IMR-90 (cell line): ENCODE measurements at regions not wholly inside any gene's neighbourhood (a gene's known extent, or its start where the extent isn't known, plus 50 kb on each side); places are given as distances from the start of the nearest gene placed in this dataset.

ENCODE experiments used
- ATAC-seq: fragments of 200-7000 bp; cut with Tn5 transposase; 2 replicates; pipeline ENCODE4 v1.9.1; 2020; ENCODE audit warnings: low read depth, mild to moderate bottlenecking, moderate library complexity
- BruUV-seq: library from RNA; stranded (reverse); fragments of 400-500 nt; replicated peaks from 2 replicates; lab custom pipeline; 2021; lab: Mats Ljungman, UMichigan
- CTCF ChIA-PET: fragments of 300-600 bp; formaldehyde crosslinking; extraction: SDS; loops from one replicate; lab custom pipeline; 2021; ENCODE audit warnings: antibody characterized with exemption; lab: Yijun Ruan, JAX
- POLR2A ChIA-PET: fragments of 300-600 bp; sonication (Branson Sonifier 250); formaldehyde crosslinking; loops from one replicate; lab custom pipeline; 2022; ENCODE audit warnings: antibody characterized with exemption; ENCODE audit not compliant: unreplicated experiment; lab: Charles Lee
- DNase-seq: peaks from one replicate; pipeline ENCODE4 v3.0.0; 2013
- H2AFZ ChIP-seq: replicated peaks from 2 replicates; pipeline ENCODE3; 2013; ENCODE audit warnings: low read length, mild to moderate bottlenecking; ENCODE audit not compliant: poor library complexity
- H2AK5ac ChIP-seq: 2 replicates; pipeline ENCODE4 v1.6.1; 2013; ENCODE audit warnings: low read depth, low read length, inconsistent platforms
- H2AK9ac ChIP-seq: replicated peaks from 2 replicates; pipeline ENCODE3; 2013; ENCODE audit warnings: mild to moderate bottlenecking, low read depth, low read length, moderate library complexity; ENCODE audit not compliant: poor library complexity
- H2BK120ac ChIP-seq: 2 replicates; pipeline ENCODE4 v1.6.1; 2013; ENCODE audit warnings: low read depth, low read length, inconsistent platforms
- H2BK15ac ChIP-seq: 3 replicates; pipeline ENCODE4 v1.6.1; 2013; ENCODE audit warnings: low read depth, low read length, inconsistent platforms
- H2BK20ac ChIP-seq: 2 replicates; pipeline ENCODE4 v1.6.1; 2013; ENCODE audit warnings: low read depth, mild to moderate bottlenecking, inconsistent platforms, low read length, moderate library complexity
- H2BK5ac ChIP-seq: 2 replicates; pipeline ENCODE4 v1.6.1; 2013; ENCODE audit warnings: mild to moderate bottlenecking, low read depth, low read length, inconsistent platforms; ENCODE audit not compliant: poor library complexity, severe bottlenecking
- H3K14ac ChIP-seq: replicated peaks from 2 replicates; pipeline ENCODE4 v1.6.1; 2013; ENCODE audit warnings: low read depth, low read length, inconsistent platforms
- H3K18ac ChIP-seq: 2 replicates; pipeline ENCODE4 v1.6.1; 2013; ENCODE audit warnings: low read depth, low read length, control low read depth
- H3K23ac ChIP-seq: 2 replicates; pipeline ENCODE4 v1.6.1; 2013; ENCODE audit warnings: low read depth, low read length, inconsistent platforms
- H3K27ac ChIP-seq: 2 replicates; pipeline ENCODE4 v1.5.1; 2013; ENCODE audit warnings: mild to moderate bottlenecking, control low read depth, low read length; ENCODE audit not compliant: insufficient read depth
- H3K27me3 ChIP-seq: 2 replicates; pipeline ENCODE4 v1.6.1; 2013; ENCODE audit warnings: low read length; ENCODE audit not compliant: control insufficient read depth, insufficient read depth
- H3K36me3 ChIP-seq: 2 replicates; pipeline ENCODE4 v1.6.1; 2013; ENCODE audit warnings: low read length, mixed read lengths; ENCODE audit not compliant: control insufficient read depth, insufficient read depth
- H3K4ac ChIP-seq: 2 replicates; pipeline ENCODE4 v1.6.1; 2013; ENCODE audit warnings: low read depth, low read length, inconsistent platforms
- H3K4me1 ChIP-seq: 2 replicates; pipeline ENCODE4 v1.6.1; 2013; ENCODE audit warnings: low read length, mixed read lengths; ENCODE audit not compliant: control insufficient read depth, insufficient read depth
- H3K4me2 ChIP-seq: 2 replicates; pipeline ENCODE4 v1.6.1; 2013; ENCODE audit warnings: low read depth, mild to moderate bottlenecking, control low read depth, low read length, moderate library complexity
- H3K4me3 ChIP-seq: 2 replicates; pipeline ENCODE4 v1.5.1; 2013; ENCODE audit warnings: low read depth, mild to moderate bottlenecking, control low read depth, low read length, moderate library complexity; ENCODE audit not compliant: insufficient read depth
- H3K56ac ChIP-seq: 2 replicates; pipeline ENCODE4 v1.6.1; 2013; ENCODE audit warnings: low read length, inconsistent platforms; ENCODE audit not compliant: insufficient read depth; ENCODE audit errors: extremely low read depth
- H3K79me1 ChIP-seq, 2 experiments: 2 replicates each; pipeline ENCODE4 v1.6.1; 2013; ENCODE audit warnings: low read length in 2 of 2, inconsistent platforms in 1 of 2, low read depth in 1 of 2
- H3K9ac ChIP-seq: 2 replicates; pipeline ENCODE4 v1.6.1; 2013; ENCODE audit warnings: low read depth, low read length, control low read depth
- H3K9me1 ChIP-seq: 2 replicates; pipeline ENCODE4 v1.6.1; 2013; ENCODE audit warnings: low read length, inconsistent platforms; ENCODE audit not compliant: insufficient read depth
- H3K9me3 ChIP-seq: 2 replicates; pipeline ENCODE4 v1.6.1; 2013; ENCODE audit warnings: low read length; ENCODE audit not compliant: control insufficient read depth, insufficient read depth
- H4K20me1 ChIP-seq: 2 replicates; pipeline ENCODE4 v1.6.1; 2013; ENCODE audit warnings: low read length, inconsistent platforms; ENCODE audit not compliant: insufficient read depth
- H4K5ac ChIP-seq: 2 replicates; pipeline ENCODE4 v1.6.1; 2013; ENCODE audit warnings: mild to moderate bottlenecking, low read depth, low read length, control low read depth
- H4K8ac ChIP-seq, 2 experiments: 2 replicates each; pipeline ENCODE4 v1.6.1; 2013; ENCODE audit warnings: low read depth in 2 of 2, low read length in 2 of 2, control low read depth in 1 of 2, inconsistent platforms in 1 of 2
- H4K91ac ChIP-seq: 2 replicates; pipeline ENCODE4 v1.6.1; 2013; ENCODE audit warnings: low read depth, low read length, inconsistent platforms; ENCODE audit not compliant: insufficient read depth
- CHD1 ChIP-seq: IDR thresholded peaks from 2 replicates; pipeline ENCODE4 v1.6.1; 2012; ENCODE audit warnings: low read depth, low read length, improper control_type of control experiment
- ELK1 ChIP-seq: fragments of 150-350 bp; IDR thresholded peaks from 2 replicates; pipeline ENCODE4 v1.6.1; 2016; ENCODE audit warnings: low read depth, mild to moderate bottlenecking, low read length, moderate library complexity, borderline replicate concordance
- MAZ ChIP-seq: IDR thresholded peaks from 2 replicates; pipeline ENCODE4 v1.6.1; 2012; ENCODE audit warnings: low read depth, mild to moderate bottlenecking, low read length, improper control_type of control experiment, moderate library complexity, borderline replicate concordance
- MXI1 ChIP-seq: IDR thresholded peaks from 2 replicates; pipeline ENCODE4 v1.6.1; 2012; ENCODE audit warnings: low read depth, mild to moderate bottlenecking, low read length, moderate library complexity, borderline replicate concordance
- POLR2A ChIP-seq: IDR thresholded peaks from 2 replicates; pipeline ENCODE4 v1.6.1; 2012; ENCODE audit warnings: mild to moderate bottlenecking, low read depth, low read length
- USF2 ChIP-seq: fragments of 150-350 bp; IDR thresholded peaks from 2 replicates; pipeline ENCODE4 v1.6.1; 2017; ENCODE audit warnings: mild to moderate bottlenecking, antibody characterized with exemption, low read length, low read depth
- WGBS, 2 experiments: methylation state at CpG; one replicate each; pipeline versions ENCODE4 v1.1.5 to v1.1.7; 2013; ENCODE audit warnings: missing lambda C conversion rate in 2 of 2; ENCODE audit not compliant: insufficient read length in 1 of 2; ENCODE audit errors: extremely low coverage in 2 of 2; 5-methylcytosine and 5-hydroxymethylcytosine counted together
- dilution Hi-C: fragments of 300-500 bp; cut with HindIII; formaldehyde crosslinking; loops from one replicate; pipeline ENCODE4 v1.14.3; 2018; ENCODE audit warnings: low sequenced_read_pairs; ENCODE audit not compliant: unreplicated experiment
- in situ Hi-C: fragments of 300-500 bp; cut with MboI; formaldehyde crosslinking; loops from 3 replicates; pipeline ENCODE4 v1.14.3; 2019; ENCODE audit warnings: low sequenced_read_pairs, inconsistent platforms, mixed read lengths
- intact Hi-C: fragments of 100-400 bp; cut with micrococcal nuclease; formaldehyde crosslinking; loops from 2 replicates; pipeline ENCODE4 v1.10.0; 2022

- intact Hi-C loops (no loop called here), in situ Hi-C loops (no loop called here), dilution Hi-C loops (no loop called here)
- BruUV-seq = no TSS peak
- ATAC-seq (no peak), DNase-seq (no peak)
- Histone ChIP-seq H3K23ac (no peak overlapping the region), H3K4me3 (no peak overlapping the region), H3K14ac (no peak overlapping the region), H3K4me2 (no peak overlapping the region), H2BK15ac (no peak overlapping the region), H3K9me1 (no peaks in the 10 kb centered on the region), H2BK20ac (no peak overlapping the region), H3K27ac (no peak overlapping the region), H4K20me1 (no peaks in the 10 kb centered on the region), H3K9me3 (no peaks in the 10 kb centered on the region), H2AK5ac (no peak overlapping the region), H2BK120ac (no peak overlapping the region), H3K56ac (no peak overlapping the region), H3K27me3 (no peaks in the 10 kb centered on the region), H3K79me1 (no peaks in the 10 kb centered on the region), H3K4ac (no peak overlapping the region), H2BK5ac (no peak overlapping the region), H3K4me1 (no peaks in the 10 kb centered on the region), H3K9ac (no peak overlapping the region), H4K8ac (no peak overlapping the region), H3K18ac (no peak overlapping the region), H3K36me3 (no peaks in the 10 kb centered on the region), H2AK9ac (no peak overlapping the region), H4K5ac (no peak overlapping the region), H2AFZ (no peak overlapping the region), H4K91ac (no peak overlapping the region)
- TF ChIP-seq MAZ (no peak), MXI1 (no peak), CHD1 (no peak), ELK1 (no peak), POLR2A (no peak), USF2 (no peak)
- ChIA-PET POLR2A (no interaction called here), CTCF (no interaction called here)
- no CpG with 5 or more reads among the region's 2 CpGs for WGBS, 2 experiments
Observed at GRCh38 chr4:157751631-157752030, 421.2 kb downstream of the GASK1B start.
